ENCODE measurements at regions not wholly inside any gene's neighbourhood (a gene's known extent, or its start where the extent isn't known, plus 50 kb on each side); places are given as distances from the start of the nearest gene placed in this dataset.
"Not testable (repeated sequence)": the region's sequence is repeated elsewhere in the genome, so short reads cannot be mapped to it uniquely, and the experiment has no call there.

GRCh38 chr4:10821826-10822225 lies 137.3 kb upstream of the CLNK start:
- ATAC-seq, result no peak
- DNase-seq, result no peak

GRCh38 chr4:10816571-10816970 lies 132.0 kb upstream of the CLNK start:
- DNase-seq (no peak), ATAC-seq (no peak)

- ATAC-seq, result no peak
- no peak for DNase-seq
Measured at GRCh38 chr4:10811991-10812390, 127.4 kb upstream of the CLNK start.

- no peak for ATAC-seq
- no peak for DNase-seq
Measured at GRCh38 chr4:10810411-10810810, 125.8 kb upstream of the CLNK start.

GRCh38 chr4:10809905-10810304 lies 125.3 kb upstream of the CLNK start:
- no peak for DNase-seq
- ATAC-seq, result no peak

- ATAC-seq, result no peak
- no peak for DNase-seq
Measured at GRCh38 chr4:10808591-10808990, 124.0 kb upstream of the CLNK start.

GRCh38 chr4:10806953-10807645 lies 122.5 kb upstream of the CLNK start:
- no peak for DNase-seq
- no peak for ATAC-seq

- DNase-seq (no peak), ATAC-seq (no peak)
Measured at GRCh38 chr4:10803713-10804343, 119.3 kb upstream of the CLNK start.

GRCh38 chr4:10787365-10787764 lies 102.8 kb upstream of the CLNK start:
- DNase-seq, result no peak
- ATAC-seq, result no peak

GRCh38 chr4:10784621-10785020 lies 100.1 kb upstream of the CLNK start:
- no peak for DNase-seq
- no peak for ATAC-seq

- ATAC-seq, result no peak
- no peak for DNase-seq
Measured at GRCh38 chr4:10783351-10783750, 98.8 kb upstream of the CLNK start.

- ATAC-seq (no peak), DNase-seq (no peak)
Measured at GRCh38 chr4:10781805-10782204, 97.2 kb upstream of the CLNK start.

GRCh38 chr4:10780803-10781202 lies 96.2 kb upstream of the CLNK start:
- ATAC-seq, DNase-seq: not testable (repeated sequence)

- not testable (repeated sequence) for ATAC-seq, DNase-seq
Measured at GRCh38 chr4:10775132-10775531, 90.6 kb upstream of the CLNK start.

GRCh38 chr4:10773656-10774055 lies 89.1 kb upstream of the CLNK start:
- no peak for ATAC-seq

GRCh38 chr4:10773010-10773409 lies 88.4 kb upstream of the CLNK start:
- no peak for ATAC-seq
- no peak for DNase-seq

More at GRCh38 chr4:10773656-10774055, 89.1 kb upstream of the CLNK start:
- DNase-seq, result no peak

GRCh38 chr4:10765386-10765785 lies 80.8 kb upstream of the CLNK start:
- DNase-seq, result no peak
- ATAC-seq, result no peak

GRCh38 chr4:10762561-10762960 lies 78.0 kb upstream of the CLNK start:
- DNase-seq (no peak), ATAC-seq (no peak)

GRCh38 chr4:10761903-10762302 lies 77.3 kb upstream of the CLNK start:
- DNase-seq (no peak), ATAC-seq (no peak)

- no peak for ATAC-seq
- no peak for DNase-seq
Measured at GRCh38 chr4:10760086-10760485, 75.5 kb upstream of the CLNK start.

GRCh38 chr4:10758906-10759305 lies 74.3 kb upstream of the CLNK start:
- no peak for DNase-seq

GRCh38 chr4:10753856-10754402 lies 69.4 kb upstream of the CLNK start:
- ATAC-seq (peak; percentile 28), DNase-seq (no peak)

More at GRCh38 chr4:10758906-10759305, 74.3 kb upstream of the CLNK start:
- ATAC-seq, result no peak

- ATAC-seq (no peak), DNase-seq (no peak)
Measured at GRCh38 chr4:10753336-10753735, 68.8 kb upstream of the CLNK start.

- DNase-seq (no peak), ATAC-seq (no peak)
Measured at GRCh38 chr4:10750714-10751113, 66.1 kb upstream of the CLNK start.
